GM18508 (cell line): ENCODE measurements at regions not wholly inside any gene's neighbourhood (a gene's known extent, or its start where the extent isn't known, plus 50 kb on each side); places are given as distances from the start of the nearest gene placed in this dataset.
"Not testable (repeated sequence)": the region's sequence is repeated elsewhere in the genome, so short reads cannot be mapped to it uniquely, and the experiment has no call there.

Experiments used
- ATAC-seq: cut with Tn5 transposase; IDR thresholded peaks from one replicate; pipeline ENCODE4 v1.9.1; 2021; ENCODE audit warnings: moderate number of reproducible peaks; ENCODE audit not compliant: insufficient read depth, unreplicated experiment

DNA sequence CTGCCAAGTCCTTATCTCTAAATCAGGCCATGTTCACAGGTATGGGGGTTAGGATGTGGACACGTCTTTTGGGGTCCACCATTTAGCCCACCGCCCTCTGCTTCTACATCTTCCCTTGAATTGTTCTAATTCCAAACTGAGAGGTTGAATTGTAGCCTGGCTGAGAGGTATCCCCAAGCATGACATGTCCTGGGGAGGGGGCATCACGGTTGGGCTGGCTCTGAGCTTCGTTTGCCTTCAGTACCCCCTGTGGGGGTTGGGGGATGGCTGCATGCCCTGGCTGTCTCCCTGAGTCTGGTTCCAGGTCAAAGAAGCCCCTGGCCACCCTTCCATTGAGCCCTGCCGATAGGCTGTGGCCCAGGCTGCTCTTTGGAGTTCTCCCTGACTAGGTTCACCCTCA lies 204.6 kb downstream of the GLRX3 start:
- no peak for ATAC-seq

DNA sequence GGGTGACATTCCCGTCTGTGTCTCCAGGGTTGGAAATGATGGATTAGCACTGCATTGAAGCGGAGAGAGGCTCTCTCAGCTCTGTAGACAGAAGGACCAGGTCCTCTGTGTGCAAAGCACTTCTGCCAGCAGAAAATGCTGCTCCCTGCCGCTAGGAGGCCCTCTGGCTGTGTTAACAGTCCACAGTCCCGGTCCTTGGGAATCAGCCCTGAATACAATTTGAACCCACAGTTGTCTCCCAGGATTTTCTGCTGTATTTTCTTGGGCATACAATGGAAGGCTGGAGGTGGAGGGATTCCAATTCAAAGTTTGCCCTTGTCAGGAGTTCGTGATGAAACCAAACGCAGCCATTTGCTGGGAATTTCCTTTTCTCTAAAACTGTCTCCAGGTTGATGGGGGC lies 205.2 kb downstream of the GLRX3 start:
- ATAC-seq = no peak

DNA sequence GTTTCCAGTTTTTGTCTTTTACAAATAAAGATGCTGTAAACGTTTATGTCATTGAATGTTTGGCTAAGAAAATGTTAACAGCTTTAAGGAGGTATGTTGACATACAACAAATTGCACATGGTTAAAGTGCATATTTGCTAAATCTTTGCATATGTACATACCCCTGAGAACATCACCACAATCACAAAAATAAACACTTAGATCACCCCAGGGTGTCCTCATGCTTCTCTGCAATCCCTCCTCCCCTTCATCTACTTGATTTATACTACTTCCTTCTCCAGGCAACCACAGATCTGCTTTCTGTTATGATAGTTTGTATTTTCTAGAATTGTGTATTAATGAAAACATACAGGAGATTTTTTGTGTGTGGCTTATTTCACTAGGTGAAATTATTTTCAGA lies 209.5 kb downstream of the GLRX3 start:
- ATAC-seq = no peak

DNA sequence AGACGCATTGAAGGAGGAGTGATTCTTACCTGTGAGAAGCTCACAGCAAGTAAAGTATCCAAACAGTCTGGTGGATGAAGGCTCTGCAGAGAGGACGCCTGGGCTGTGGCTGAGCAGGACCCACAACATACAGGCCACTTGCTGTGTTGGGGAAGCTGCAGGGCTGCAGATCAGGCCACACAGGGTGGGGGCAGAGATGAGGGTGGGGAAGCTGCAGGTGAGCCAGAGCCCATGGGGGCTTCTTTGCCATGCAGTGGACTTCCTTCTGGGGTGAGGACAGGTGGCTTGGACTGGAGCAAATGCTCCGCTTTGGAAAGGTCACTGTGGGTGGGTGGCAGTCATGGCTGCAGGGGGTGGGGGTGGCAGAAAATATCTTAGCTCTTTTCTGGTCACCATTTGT lies 214.8 kb downstream of the GLRX3 start:
- ATAC-seq = no peak

DNA sequence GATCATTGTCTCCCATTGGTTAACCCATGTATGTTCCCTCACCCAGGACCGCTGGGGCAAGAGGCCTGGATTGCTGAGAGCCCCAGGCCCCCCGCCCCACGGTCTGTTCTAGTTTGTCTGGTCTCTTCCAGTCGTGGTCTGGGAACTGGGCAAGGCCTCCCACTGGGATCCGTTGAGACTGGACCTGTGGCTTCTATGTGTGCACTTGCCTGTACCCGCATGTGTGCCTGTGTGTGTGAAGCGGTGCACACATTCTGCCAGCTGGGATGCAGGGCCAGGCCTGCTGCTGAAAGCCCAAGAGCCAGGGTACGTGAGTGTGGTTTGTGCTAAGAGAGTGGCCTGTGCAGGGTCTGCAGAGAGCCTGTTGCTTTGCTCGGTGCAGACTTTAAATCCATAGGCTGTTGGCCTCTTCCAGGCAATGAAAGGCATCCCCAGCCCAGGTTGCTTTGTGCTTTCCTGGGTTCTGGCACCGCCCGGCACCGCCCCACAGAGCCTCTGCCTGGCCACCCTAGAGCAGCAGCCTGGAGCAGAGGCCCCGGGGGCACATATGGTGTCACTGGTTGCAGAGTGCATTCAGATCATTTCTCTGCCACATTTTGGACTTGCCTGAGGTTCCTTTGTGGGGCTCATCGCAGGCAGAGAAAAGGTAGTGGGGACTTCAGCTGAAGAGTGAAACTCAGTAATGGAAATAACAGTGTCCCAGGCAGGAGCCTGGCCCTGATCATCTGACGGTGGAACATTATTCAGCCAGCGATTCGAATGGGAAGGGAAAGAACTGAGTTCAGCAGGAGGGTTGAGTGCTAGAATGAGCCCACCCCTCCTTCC lies 215.5 kb downstream of the GLRX3 start:
- ATAC-seq = no peak

DNA sequence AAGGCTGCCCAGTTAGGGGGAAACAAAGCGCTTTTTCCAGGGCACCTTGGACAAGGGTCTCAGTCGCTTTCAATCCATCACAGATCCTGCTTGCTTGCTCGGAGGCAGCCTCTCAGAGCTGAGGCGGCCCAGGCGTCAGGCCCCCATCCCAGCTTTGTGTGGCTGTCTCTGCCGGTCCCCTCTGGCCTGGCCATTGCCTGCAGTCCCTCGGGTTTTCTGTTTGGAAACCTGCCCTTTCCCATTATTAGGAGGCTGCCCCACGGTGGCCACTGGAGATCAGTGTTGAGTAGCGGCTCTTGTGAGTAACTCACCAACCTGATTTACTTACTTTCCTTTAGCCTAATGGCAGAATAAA lies 216.1 kb downstream of the GLRX3 start:
- ATAC-seq = no peak

DNA sequence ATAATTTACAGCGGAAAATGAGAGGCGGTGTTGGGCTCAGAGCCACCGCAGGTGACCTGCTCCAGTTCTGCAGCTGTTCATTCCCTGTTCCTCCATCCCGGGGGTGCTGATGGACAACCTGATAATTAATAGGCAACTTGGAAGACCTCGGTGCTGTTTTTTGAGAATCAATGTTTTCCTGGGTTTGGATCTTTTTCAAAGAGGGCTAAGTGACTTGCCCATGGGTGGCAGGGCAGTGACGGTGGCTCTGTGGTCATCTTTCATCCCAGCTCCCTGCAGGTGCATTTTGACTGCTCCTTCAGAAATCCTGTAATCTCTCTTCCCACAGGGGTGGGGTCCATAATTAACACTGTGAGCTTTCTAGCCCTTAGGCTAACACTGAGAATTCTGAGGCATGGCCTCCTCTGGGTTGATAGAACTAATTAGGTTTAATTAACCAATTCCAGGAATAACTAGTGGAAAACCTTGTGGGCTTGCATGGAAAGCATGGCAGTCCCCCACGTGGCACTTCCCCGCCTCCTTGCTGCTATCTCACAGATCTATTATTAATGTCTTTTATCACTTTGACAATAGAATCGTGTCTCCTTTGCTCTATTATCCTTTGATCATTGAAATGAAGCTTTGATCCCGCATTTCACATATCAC lies 217.9 kb downstream of the GLRX3 start:
- no peak for ATAC-seq

DNA sequence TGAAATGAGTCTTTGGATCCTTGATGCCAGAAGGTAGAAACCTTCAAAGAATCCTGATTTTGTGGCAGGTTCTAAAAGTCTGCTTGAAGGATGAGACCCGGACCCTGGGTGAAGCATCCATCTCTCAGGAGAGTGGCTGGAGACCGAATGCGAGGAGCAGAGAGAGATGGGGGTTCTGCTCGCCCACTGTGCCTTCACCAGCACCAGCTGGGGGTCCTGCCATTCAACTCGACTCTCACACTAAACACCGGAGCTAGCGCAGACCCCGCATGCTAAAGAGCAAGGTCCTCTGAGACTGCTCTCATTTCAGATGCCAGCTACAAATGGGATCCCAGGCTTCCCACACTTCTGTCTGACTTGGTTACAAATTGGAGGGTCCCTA lies 218.4 kb downstream of the GLRX3 start:
- ATAC-seq = no peak

DNA sequence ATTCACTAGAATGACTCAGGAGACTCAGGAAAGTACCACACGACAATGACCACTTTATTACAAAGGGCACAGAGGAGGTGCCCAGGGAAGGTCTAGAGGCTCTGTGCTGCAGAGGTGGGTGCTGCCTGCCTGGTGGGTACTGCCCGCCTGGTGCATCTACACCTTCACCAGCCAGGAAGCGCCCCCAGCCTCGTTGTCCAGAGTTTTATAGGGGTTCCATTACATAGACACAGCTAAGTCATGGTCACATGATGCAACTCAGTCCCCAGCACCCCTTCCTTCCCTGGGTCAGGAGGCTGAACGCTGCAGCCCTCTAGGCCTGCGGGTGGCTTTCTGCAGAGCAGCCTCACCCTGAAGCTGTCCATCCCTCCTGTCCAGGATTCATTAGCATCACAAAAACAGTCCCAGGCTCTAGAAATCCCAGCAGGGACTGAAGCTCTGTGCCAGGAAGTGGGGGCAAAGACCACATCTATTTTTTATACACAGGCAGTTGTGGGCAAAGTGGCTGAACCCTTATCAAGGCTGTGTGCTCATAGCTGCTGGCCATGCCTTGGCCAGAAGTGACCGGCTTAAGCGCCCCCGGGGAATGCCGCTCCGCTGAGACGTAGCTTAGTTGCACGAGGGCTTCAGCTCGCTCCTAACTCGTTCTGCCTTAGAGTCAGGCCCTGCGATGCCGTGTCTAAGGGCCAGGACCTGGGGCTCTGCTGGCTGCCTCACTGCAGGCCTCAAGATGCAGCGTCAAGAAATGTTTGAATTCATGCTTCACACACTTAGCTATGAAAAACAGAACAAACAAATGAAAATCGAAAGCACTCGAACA lies 219.0 kb downstream of the GLRX3 start:
- no peak for ATAC-seq

DNA sequence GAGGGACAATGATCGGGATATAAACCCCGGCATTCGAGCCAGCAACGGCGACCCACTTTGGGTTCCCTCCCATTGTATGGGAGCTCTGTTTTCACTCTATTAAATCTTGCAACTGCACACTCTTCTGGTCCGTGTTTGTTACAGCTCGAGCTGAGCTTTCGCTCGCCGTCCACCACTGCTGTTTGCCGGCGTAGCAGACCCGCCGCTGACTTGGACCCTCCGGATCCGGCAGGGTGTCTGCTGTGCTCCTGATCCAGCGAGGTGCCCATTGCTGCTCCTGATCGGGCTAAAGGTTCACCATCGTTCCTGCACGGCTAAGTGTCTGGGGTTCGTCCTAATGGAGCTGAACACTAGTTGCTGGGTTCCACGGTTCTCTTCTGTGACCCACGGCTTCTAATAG lies 220.2 kb downstream of the GLRX3 start:
- ATAC-seq = not testable (repeated sequence)

DNA sequence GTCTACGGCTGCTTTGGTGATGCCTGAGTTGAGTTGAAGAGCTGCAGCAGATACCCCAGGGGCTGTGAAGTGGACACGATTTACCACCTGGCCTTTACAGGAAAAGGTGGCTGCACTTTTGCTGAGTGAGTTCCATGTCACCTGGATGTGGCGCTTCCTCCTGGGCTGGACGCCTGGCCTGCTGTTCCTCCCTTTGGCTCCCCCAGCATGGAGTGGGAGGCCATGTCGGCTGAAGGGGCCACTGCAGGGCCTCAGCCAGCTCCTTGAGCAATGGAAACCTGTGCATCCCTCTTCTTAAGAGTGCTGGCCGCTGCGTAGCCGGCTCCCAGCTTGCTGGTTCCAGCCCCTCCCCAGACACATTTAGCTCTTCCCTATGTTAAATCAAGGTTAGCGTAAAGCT lies 221.0 kb downstream of the GLRX3 start:
- no peak for ATAC-seq

DNA sequence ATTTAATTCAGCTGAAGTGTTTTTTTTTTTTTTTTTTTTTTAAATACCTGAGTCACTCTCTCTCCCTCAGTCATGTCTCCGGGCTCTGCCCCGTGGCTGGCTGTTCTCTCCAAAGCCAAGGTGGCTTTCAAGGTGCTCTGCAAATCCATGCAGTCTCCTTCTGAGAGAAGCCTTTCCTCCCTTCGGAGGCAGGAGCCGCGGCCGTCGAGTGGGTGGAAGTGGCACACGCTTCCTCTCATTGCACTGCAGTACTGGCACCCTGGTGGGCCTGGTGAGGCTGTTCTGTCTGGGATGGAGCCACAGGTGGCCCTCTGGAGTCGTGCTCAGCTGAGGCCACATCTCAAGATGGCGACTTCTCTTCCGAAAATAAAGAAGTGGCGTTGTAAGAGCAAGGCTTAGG lies 221.8 kb downstream of the GLRX3 start:
- no peak for ATAC-seq

DNA sequence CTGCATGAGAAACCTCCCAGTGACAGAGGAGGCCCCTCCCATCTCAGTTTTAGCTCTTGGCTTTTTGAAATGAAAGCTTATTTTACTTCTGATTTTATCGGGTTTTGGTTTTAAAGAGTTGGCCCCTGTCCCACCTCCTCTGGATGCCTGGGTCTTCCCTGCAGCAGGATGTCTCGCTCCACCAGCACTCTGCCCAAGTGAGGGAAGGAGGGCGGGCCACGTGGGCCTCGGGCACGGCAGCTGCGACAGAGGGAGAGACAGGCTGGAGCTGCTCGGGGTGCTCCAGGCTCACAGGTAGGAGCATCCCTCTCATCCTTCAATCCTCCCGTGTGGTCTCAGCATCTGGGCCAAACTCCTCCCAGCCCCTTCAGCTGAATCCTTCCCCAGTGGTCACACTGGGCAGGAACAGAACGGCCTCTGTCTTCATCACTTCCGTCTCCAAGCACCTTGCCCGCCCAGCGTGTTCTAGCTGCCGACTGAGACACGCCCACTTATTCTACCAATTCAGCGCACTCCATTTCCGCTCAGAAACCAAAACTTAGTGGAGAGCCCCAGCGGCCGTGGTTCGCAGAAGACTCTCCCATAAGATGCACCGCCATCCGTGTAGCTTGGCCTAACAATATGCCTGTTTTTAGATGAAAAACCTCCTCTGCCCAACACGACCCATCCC lies 222.9 kb downstream of the GLRX3 start:
- ATAC-seq = no peak

DNA sequence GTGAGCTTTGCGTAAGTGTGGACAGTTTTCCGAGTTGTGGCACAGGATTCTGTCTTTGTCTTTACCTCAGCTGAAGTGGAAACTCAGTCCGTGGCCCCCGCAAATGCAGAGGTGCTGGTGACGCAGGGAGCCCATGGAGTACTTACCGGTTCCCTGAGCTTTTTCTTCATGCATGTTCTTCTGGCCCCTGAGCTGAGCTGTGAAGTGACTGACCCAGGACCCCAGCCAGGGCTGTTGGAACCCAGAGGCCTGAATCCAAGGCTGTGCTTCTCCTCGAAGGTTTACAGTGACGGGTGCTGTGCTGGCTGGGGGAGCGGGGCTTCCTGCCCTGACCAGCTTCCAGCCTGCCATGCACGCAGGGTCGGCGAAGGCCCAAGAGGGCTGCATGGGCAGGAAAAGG lies 223.5 kb downstream of the GLRX3 start:
- no peak for ATAC-seq

DNA sequence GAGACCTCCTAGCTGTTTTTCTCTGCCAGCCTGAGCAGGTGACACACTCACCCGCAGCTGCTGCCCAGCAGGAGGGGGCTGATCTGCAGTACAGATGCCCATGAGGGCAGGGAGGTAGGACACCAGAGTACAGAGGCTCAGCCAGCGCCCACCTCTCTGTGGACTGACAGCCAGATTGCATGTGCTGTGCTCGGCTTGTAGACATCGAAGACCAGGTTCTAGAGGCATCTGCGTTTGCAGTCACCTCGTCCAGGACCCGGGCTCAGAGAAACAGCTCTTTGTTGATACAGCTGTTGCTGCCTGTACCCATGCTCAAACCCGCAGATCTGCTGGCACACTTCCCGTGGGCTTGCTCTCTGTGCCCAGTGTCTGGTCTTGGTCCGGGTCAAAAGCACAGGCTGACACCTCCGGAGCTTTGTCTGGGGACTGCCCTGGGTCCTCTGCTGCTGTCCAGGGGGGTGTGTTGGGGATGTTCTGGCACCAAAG lies 224.7 kb downstream of the GLRX3 start:
- ATAC-seq = no peak

DNA sequence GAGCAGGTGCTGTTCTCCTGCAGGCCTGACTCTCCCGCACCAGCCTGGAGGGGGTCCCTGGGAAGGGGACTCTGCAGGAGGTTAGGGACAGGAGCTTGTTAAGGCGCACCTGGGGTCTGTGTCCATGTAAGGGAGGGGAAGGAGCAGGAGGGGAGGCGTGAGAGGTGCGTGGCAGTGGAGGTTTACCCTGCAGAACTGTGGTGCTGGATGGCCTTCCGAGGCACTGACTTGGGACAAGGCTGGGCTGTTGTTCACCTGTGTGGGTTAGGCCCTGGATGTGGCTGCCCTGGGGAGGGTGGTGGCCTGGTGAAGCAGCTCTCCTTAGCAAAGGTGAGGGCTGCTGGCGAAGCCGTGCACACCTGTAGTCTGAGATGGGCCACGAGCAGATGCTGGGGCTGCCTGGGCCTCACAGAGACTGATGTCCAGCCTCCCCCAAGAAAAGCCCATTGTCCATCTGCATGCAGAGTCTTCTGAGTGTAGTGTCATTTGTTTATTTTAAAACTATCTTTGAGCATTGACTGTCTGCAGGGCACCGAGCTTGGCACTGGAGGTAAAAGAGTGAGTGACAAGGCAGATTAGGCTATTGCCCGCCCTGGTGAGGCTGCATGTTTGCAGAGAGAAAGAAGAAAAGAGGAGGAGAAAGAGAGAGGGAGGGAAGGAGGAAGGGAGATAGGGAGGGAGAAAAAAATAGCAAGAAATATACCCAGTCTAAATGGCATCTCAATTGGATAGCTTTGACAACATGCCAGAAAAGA lies 225.3 kb downstream of the GLRX3 start:
- ATAC-seq = no peak

DNA sequence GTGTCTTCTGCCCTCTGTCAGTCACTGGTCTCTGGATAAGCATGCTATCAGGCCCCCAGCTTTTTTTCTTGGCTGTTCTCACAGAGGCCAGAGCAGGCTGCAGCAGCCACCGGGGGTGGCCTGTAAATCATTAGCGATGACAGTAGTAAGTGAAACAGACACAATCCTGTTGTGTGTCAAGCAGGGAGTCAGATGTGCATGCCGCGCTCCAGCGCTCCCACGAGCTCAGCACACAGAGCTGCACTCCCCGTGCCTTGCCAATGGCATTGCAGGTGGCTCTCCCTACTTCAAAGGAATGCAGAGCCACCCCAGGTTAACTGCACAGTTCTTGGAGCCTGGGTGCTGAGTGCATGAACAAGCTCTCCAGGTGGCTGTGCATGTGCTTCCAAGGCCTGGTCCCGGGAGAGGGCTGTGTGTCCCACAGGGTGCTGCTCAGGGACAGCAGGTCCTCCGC lies 226.1 kb downstream of the GLRX3 start:
- no peak for ATAC-seq

DNA sequence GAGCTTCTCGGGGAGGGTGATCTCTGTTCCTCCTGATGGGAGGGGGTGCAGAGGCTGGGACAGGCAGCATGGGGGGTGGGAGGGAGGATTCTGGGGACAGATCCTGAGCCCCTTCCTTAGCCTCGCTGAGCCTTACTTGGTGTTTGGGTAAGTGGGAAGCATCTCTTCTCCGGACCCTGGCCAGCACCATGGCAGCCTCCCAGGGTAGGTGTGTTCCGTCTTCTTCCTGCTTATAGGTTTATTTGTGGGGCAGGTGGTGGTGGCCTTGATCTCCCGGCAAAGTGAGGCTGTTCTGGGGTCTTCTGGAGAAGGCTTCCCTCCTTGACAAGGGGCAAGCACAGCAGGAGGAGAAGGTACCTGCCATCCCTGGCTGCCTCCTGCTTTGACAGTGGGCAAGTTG lies 226.9 kb downstream of the GLRX3 start:
- no peak for ATAC-seq

DNA sequence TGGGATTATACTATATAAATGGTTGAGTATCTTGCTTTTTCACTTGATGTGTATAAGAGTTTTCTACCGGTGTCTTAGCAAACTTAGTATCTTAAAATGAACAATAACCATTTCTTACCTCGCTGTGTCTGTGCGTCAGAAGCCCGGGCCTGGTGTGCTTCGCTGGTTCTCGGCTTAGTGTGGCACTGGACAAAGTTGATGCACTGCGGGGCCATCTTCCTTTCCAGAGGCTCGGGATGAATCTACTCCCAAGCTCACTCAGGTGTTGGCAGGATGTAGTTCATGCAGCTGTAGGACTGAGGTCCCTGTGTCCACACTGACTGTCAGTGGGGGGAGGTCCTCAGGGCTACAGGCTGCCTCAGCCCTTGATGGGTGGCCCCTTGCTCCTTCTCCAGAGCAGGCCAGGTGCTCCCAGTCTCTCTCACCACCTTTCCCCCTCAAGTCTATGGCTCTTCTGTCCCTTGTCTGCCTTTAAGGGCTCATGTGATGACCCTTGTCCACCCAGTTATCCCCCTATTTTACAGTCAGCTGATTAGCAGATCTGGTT lies 227.8 kb downstream of the GLRX3 start:
- no peak for ATAC-seq
